ENCODE measurements at regions not wholly inside any gene's neighbourhood (a gene's known extent, or its start where the extent isn't known, plus 50 kb on each side); places are given as distances from the start of the nearest gene placed in this dataset.

- Histone ChIP-seq H3K4me1 (no peaks in the 10 kb centered on the region), H3K27ac (no peak overlapping the region), H3K9me3 (no peaks in the 10 kb centered on the region), H3K36me3 (no peaks in the 10 kb centered on the region), H3K27me3 (no peaks in the 10 kb centered on the region), H3K4me3 (no peak overlapping the region)
- in situ Hi-C loops (cut with MboI; ENCODE audit: low sequenced_read_pairs in 4 of 4) (no loop called here), intact Hi-C loops (cut with DNase I; ENCODE audit: low total_unique reads) (no loop called here)
- DNase-seq (no peak), ATAC-seq (no peak)
- TF ChIP-seq POLR2A (IDR thresholded peaks at IDR 0.05) (no peak), CTCF (IDR thresholded peaks at IDR 0.05 in 4 of 5, conservative IDR thresholded peaks at IDR 0.05 in 1 of 5) (no peak)
These were observed 116.6 kb upstream of the FOXD3 start for GRCh38 chr1:63205776-63206175.

GRCh38 chr1:63214553-63214952 is 107.8 kb upstream of the FOXD3 start:
- intact Hi-C loops (cut with DNase I; ENCODE audit: low total_unique reads) (no loop called here), in situ Hi-C loops (cut with MboI; ENCODE audit: low sequenced_read_pairs in 4 of 4) (no loop called here)
- Histone ChIP-seq H3K27me3 (no peaks in the 10 kb centered on the region), H3K4me1 (no peaks in the 10 kb centered on the region), H3K36me3 (no peaks in the 10 kb centered on the region), H3K27ac (no peak overlapping the region), H3K9me3 (peaks cover 0 to 10% (median 3%) of the 10 kb centered on the region in 3 donors), H3K4me3 (no peak overlapping the region)
- TF ChIP-seq POLR2A (IDR thresholded peaks at IDR 0.05) (no peak), CTCF (IDR thresholded peaks at IDR 0.05 in 4 of 5, conservative IDR thresholded peaks at IDR 0.05 in 1 of 5) (no peak)
- ATAC-seq = no peak
- no peak for DNase-seq

- no peak for TF ChIP-seq POLR2A (IDR thresholded peaks at IDR 0.05)
- TF ChIP-seq CTCF (IDR thresholded peaks at IDR 0.05 in 4 of 5, conservative IDR thresholded peaks at IDR 0.05 in 1 of 5) = no peak
- Histone ChIP-seq H3K36me3 (no peaks in the 10 kb centered on the region), H3K4me3 (no peak overlapping the region), H3K9me3 (no peaks in the 10 kb centered on the region), H3K27ac (no peak overlapping the region), H3K27me3 (no peaks in the 10 kb centered on the region), H3K4me1 (no peaks in the 10 kb centered on the region)
- ATAC-seq = no peak
- in situ Hi-C loops (cut with MboI; ENCODE audit: low sequenced_read_pairs in 4 of 4) (no loop called here), intact Hi-C loops (cut with DNase I; ENCODE audit: low total_unique reads) (no loop called here)
- no peak for DNase-seq
These were observed 98.9 kb upstream of the FOXD3 start for GRCh38 chr1:63223426-63223825.

GRCh38 chr1:63230722-63231121 is 91.6 kb upstream of the FOXD3 start:
- no peak overlapping the region for H3K4me3 ChIP-seq
- no peaks in the 10 kb centered on the region for H3K36me3 ChIP-seq
- peaks cover 0 to 9% of the 10 kb centered on the region in 2 donors for H3K4me1 ChIP-seq
- peak overlapping the region in 1 of 4 donors; percentile 33 for H3K27ac ChIP-seq
- TF ChIP-seq CTCF (IDR thresholded peaks at IDR 0.05 in 4 of 5, conservative IDR thresholded peaks at IDR 0.05 in 1 of 5) = no peak
- no peak for TF ChIP-seq POLR2A (IDR thresholded peaks at IDR 0.05)
- intact Hi-C loops (cut with DNase I; ENCODE audit: low total_unique reads) = no loop called here
- peak; percentile 39 to 88 for ATAC-seq
- H3K27me3 ChIP-seq = no peaks in the 10 kb centered on the region
- H3K9me3 ChIP-seq = no peaks in the 10 kb centered on the region
- in situ Hi-C loops (cut with MboI; ENCODE audit: low sequenced_read_pairs in 4 of 4) = no loop called here
- DNase-seq = no peak

GRCh38 chr1:63238721-63239120 is 83.6 kb upstream of the FOXD3 start:
- no peak overlapping the region for H3K4me3 ChIP-seq
- H3K27ac ChIP-seq = no peak overlapping the region
- intact Hi-C loops (cut with DNase I; ENCODE audit: low total_unique reads) = no loop called here
- in situ Hi-C loops (cut with MboI; ENCODE audit: low sequenced_read_pairs in 4 of 4) = no loop called here
- H3K27me3 ChIP-seq = no peaks in the 10 kb centered on the region
- H3K4me1 ChIP-seq = no peaks in the 10 kb centered on the region
- no peak for TF ChIP-seq POLR2A (IDR thresholded peaks at IDR 0.05)
- TF ChIP-seq CTCF (IDR thresholded peaks at IDR 0.05 in 4 of 5, conservative IDR thresholded peaks at IDR 0.05 in 1 of 5) = no peak
- H3K9me3 ChIP-seq = no peaks in the 10 kb centered on the region
- ATAC-seq = no peak
- H3K36me3 ChIP-seq = no peaks in the 10 kb centered on the region
- no peak for DNase-seq

All from gastrocnemius medialis (tissue), 4 donors.